Body of pancreas (tissue), 4 donors: ENCODE measurements at regions not wholly inside any gene's neighbourhood (a gene's known extent, or its start where the extent isn't known, plus 50 kb on each side); places are given as distances from the start of the nearest gene placed in this dataset.
"Not testable (repeated sequence)": the region's sequence is repeated elsewhere in the genome, so short reads cannot be mapped to it uniquely, and the experiment has no call there.

Experiments
- ATAC-seq: fragments of 150-250 bp; one replicate; pipeline ENCODE4 v1.9.1; 2016
- DNase-seq, 4 donors: peaks; one replicate each; pipeline ENCODE4 v3.0.0-alpha.2; 2019
- H3K27ac ChIP-seq, 4 donors: fragments of 200-600 bp; sonication (generic); 1 replicate in 3 of 4; 2 replicates in 1 of 4; pipeline versions ENCODE4 v1.5.1 to v1.6.1; 2016 to 2019; ENCODE audit warnings: mild to moderate bottlenecking in 1 of 4, mixed read lengths in 1 of 4, moderate library complexity in 1 of 4
- H3K27me3 ChIP-seq, 2 donors: fragments of 200-600 bp; sonication (generic); one replicate each; pipeline ENCODE4 v1.6.0; 2016; ENCODE audit warnings: mild to moderate bottlenecking in 1 of 2
- H3K36me3 ChIP-seq, 2 donors: fragments of 200-600 bp; sonication (generic); replicated peaks in 1 of 2; 2 replicates each; pipeline ENCODE4 v1.5.1; 2016; ENCODE audit warnings: low read depth in 2 of 2; ENCODE audit not compliant: insufficient read depth in 1 of 2
- H3K4me1 ChIP-seq: fragments of 200-600 bp; sonication (generic); one replicate; pipeline ENCODE4 v1.6.0; 2016
- H3K4me3 ChIP-seq, 2 donors: fragments of 200-600 bp; sonication (generic); 1 replicate in 1 of 2; 2 replicates in 1 of 2; pipeline ENCODE4 v1.5.1; 2016 to 2019
- H3K9me3 ChIP-seq, 3 donors: fragments of 200-600 bp; sonication (generic); 1 replicate in 2 of 3; 2 replicates in 1 of 3; pipeline ENCODE4 v1.5.1; 2016
- POLR2A ChIP-seq, 3 donors: fragments of 450-650 bp; IDR thresholded peaks; one replicate each; pipeline ENCODE4 v1.6.1; 2016; ENCODE audit warnings: antibody characterized with exemption in 3 of 3, mild to moderate bottlenecking in 2 of 3
- WGBS, 2 donors: methylation state at CpG; one replicate each; pipeline ENCODE4 v1.1.5; 2017; 5-methylcytosine and 5-hydroxymethylcytosine counted together
- intact Hi-C: fragments of 100-400 bp; cut with DNase I; formaldehyde crosslinking; loops from one replicate; pipeline ENCODE4 v1.15.1; 2023
- TF ChIP-seq, protein P1 (sequence below), 7 experiments: fragments of 450-650 bp in 4 of 7; fragments of 200-600 bp in 3 of 7; sonication (generic) in 3 of 7; IDR thresholded peaks; one replicate each; pipeline ENCODE4 v1.5.1; 2016 to 2019; ENCODE audit warnings: antibody characterized with exemption in 7 of 7

DNA sequence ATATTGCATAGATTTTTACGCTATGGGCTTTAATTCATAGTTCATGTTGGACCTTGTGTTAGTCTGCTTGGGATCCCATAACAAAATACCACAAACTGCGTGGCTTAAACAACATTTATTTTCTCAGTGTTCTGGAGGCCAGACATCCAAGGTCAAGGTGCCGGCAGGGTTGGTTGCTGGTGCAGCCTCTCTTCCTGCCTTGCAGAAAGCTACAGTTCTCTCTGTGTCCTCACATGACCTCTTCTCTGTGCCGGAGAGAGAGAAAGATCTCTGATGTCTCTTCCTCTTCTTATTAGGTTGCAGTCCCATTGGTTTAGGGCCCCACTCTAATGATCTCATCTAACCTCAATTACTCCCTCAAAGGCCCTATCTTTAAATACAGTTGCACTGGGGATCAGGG lies 170.5 kb downstream of the IPO8 start:
- Histone ChIP-seq H3K4me3 (no peak overlapping the region), H3K27me3 (no peaks in the 10 kb centered on the region), H3K27ac (no peak overlapping the region), H3K4me1 (peaks cover 26% of the 10 kb centered on the region), H3K9me3 (no peaks in the 10 kb centered on the region), H3K36me3 (no peaks in the 10 kb centered on the region)
- intact Hi-C loops = no loop called here
- WGBS, 2 donors = 19 to 50% methylated on average over 4 of the region's 4 CpGs
- ATAC-seq (peak; percentile 66), DNase-seq (peak; percentile 36 to 63 (median 45))
- TF ChIP-seq, protein P1, sequence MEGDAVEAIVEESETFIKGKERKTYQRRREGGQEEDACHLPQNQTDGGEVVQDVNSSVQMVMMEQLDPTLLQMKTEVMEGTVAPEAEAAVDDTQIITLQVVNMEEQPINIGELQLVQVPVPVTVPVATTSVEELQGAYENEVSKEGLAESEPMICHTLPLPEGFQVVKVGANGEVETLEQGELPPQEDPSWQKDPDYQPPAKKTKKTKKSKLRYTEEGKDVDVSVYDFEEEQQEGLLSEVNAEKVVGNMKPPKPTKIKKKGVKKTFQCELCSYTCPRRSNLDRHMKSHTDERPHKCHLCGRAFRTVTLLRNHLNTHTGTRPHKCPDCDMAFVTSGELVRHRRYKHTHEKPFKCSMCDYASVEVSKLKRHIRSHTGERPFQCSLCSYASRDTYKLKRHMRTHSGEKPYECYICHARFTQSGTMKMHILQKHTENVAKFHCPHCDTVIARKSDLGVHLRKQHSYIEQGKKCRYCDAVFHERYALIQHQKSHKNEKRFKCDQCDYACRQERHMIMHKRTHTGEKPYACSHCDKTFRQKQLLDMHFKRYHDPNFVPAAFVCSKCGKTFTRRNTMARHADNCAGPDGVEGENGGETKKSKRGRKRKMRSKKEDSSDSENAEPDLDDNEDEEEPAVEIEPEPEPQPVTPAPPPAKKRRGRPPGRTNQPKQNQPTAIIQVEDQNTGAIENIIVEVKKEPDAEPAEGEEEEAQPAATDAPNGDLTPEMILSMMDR (IDR thresholded peaks at IDR 0.05) = no peak
- no peak for TF ChIP-seq POLR2A (IDR thresholded peaks at IDR 0.05)

DNA sequence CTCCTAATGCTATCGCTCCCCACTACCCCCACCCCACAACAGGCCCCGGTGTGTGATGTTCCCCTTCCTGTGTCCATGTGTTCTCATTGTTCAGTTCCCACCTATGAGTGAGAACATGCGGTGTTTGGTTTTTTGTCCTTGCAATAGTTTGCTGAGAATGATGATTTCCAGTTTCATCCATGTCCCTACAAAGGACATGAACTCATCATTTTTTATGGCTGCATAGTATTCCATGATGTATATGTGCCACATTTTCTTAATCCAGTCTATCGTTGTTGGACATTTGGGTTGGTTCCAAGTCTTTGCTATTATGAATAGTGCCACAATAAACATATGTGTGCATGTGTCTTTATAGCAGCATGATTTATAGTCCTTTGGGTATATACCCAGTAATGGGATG lies 175.4 kb downstream of the IPO8 start:
- DNase-seq, H3K9me3 ChIP-seq, H3K36me3 ChIP-seq, intact Hi-C loops, H3K4me3 ChIP-seq, ATAC-seq, H3K27me3 ChIP-seq: not testable (repeated sequence)
- Histone ChIP-seq H3K27ac (peak overlapping the region in 1 of 4 donors; percentile 87), H3K4me1 (peaks cover 61% of the 10 kb centered on the region)
- 42 to 81% methylated on average over 4 of the region's 4 CpGs for WGBS, 2 donors

DNA sequence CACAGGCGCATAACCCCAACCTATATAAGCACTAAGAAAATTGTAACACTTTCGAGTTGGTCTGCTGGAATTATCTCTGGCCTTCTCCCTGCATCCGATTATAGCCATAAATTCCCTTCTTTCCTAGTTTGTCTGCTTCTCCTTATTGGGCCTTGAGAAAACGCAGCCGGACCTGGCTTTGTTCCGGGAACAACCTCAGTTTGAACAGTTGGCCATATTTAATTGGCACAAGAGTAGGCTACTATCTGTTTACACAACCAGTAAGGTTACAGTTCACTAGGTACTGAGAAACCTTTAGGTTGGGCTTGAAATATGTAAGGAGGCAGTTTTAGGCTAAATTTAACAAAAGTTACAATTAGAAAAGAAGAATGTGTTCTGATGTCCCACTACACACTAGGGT lies 176.1 kb downstream of the IPO8 start:
- no peaks in the 10 kb centered on the region for H3K9me3 ChIP-seq
- 39 to 41% methylated on average over 6 of the region's 6 CpGs for WGBS, 2 donors
- DNase-seq (peak; percentile 80 to 88 (median 85)), ATAC-seq (peak; percentile 67)
- H3K4me1 ChIP-seq = peaks cover 59% of the 10 kb centered on the region
- TF ChIP-seq, protein P1 (IDR thresholded peaks at IDR 0.05) = no peak
- TF ChIP-seq POLR2A (IDR thresholded peaks at IDR 0.05) = no peak
- H3K36me3 ChIP-seq = no peaks in the 10 kb centered on the region
- H3K27ac ChIP-seq = peak overlapping the region; percentile 87 to 97 (median 92)
- H3K4me3 ChIP-seq = no peak overlapping the region
- H3K27me3 ChIP-seq = no peaks in the 10 kb centered on the region
- intact Hi-C loops = no loop called here

DNA sequence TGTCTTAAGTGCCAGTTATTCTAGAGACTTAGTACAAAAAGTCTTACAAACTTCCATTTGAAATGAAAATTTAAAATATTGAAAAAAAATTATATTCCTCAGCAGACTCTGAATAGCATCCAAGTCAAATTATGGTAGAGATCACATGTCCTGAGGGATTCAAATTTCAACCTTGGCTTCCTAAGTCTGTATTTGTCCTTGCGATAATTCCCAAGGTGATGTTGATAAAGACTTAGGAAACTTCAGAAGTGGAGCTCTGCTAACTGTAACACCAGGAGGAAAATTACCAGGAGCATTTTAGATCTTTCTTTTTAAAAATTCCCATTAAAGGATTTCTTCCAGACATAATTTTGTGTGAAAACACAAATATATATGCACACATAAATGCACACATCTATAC lies 178.3 kb downstream of the IPO8 start:
- peak overlapping the region; percentile 87 to 97 (median 92) for H3K27ac ChIP-seq
- H3K4me1 ChIP-seq = peaks cover 58% of the 10 kb centered on the region
- intact Hi-C loops = no loop called here
- ATAC-seq (peak; percentile 72), DNase-seq (peak in 1 of 4 donors; percentile 26)
- TF ChIP-seq, protein P1 (IDR thresholded peaks at IDR 0.05) = no peak
- TF ChIP-seq POLR2A (IDR thresholded peaks at IDR 0.05) = no peak
- no peaks in the 10 kb centered on the region for H3K27me3 ChIP-seq
- WGBS, 2 donors = 29 to 30% methylated on average over 1 of the region's 1 CpG
- H3K4me3 ChIP-seq = no peak overlapping the region
- no peaks in the 10 kb centered on the region for H3K9me3 ChIP-seq
- H3K36me3 ChIP-seq = no peaks in the 10 kb centered on the region

DNA sequence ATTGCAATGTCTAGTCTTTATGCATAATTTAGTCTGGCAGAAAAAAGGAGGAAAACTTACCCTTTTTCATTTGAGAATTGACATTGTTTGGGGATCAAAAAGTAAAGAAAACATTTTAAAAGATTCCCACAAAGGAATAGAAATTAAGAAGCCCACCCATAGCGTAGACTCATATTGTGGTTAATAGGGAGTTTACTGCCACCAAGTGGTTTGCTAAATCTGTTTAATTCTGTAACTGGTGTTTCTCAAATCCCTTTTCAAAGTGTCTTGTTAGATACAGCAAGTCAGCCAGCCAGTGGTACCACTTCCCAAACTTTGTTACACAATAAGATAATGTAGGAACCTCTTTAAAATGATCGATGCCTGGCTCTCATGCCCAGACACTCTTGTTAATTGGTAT lies 180.3 kb downstream of the IPO8 start:
- no peak overlapping the region for H3K4me3 ChIP-seq
- peaks cover 58% of the 10 kb centered on the region for H3K4me1 ChIP-seq
- no peaks in the 10 kb centered on the region for H3K27me3 ChIP-seq
- TF ChIP-seq, protein P1 (IDR thresholded peaks at IDR 0.05) = peak in 4 of 7 experiments; percentile 30 to 41 (median 36)
- no peak for TF ChIP-seq POLR2A (IDR thresholded peaks at IDR 0.05)
- H3K36me3 ChIP-seq = no peaks in the 10 kb centered on the region
- ATAC-seq (no peak), DNase-seq (no peak)
- intact Hi-C loops = no loop called here
- H3K27ac ChIP-seq = no peak overlapping the region
- no peaks in the 10 kb centered on the region for H3K9me3 ChIP-seq
- 46 to 48% methylated on average over 2 of the region's 2 CpGs for WGBS, 2 donors
